Adipocyte (in vitro differentiated cells): ENCODE measurements at regions not wholly inside any gene's neighbourhood (a gene's known extent, or its start where the extent isn't known, plus 50 kb on each side); places are given as distances from the start of the nearest gene placed in this dataset.

Experiments used
- DNase-seq: peaks from one replicate; pipeline ENCODE4 v3.0.0-alpha.2; 2015; ENCODE audit warnings: low read depth
- H3K27me3 ChIP-seq: replicated peaks from 2 replicates; pipeline ENCODE4 v1.7.0; 2013; ENCODE audit warnings: mild to moderate bottlenecking, low read length, moderate library complexity; ENCODE audit not compliant: control insufficient read depth, insufficient read depth
- H3K36me3 ChIP-seq: 2 replicates; pipeline ENCODE4 v1.7.0; 2013; ENCODE audit warnings: low read length, mild to moderate bottlenecking, moderate library complexity; ENCODE audit not compliant: control insufficient read depth, insufficient read depth, severe bottlenecking
- H3K4me1 ChIP-seq: 2 replicates; pipeline ENCODE4 v1.7.0; 2013; ENCODE audit warnings: mild to moderate bottlenecking, low read length, moderate library complexity; ENCODE audit not compliant: control insufficient read depth, insufficient read depth
- H3K4me3 ChIP-seq: 2 replicates; pipeline ENCODE4 v1.7.0; 2013; ENCODE audit warnings: mild to moderate bottlenecking, low read length, moderate library complexity
- H3K9ac ChIP-seq: 2 replicates; pipeline ENCODE4 v1.7.0; 2013; ENCODE audit warnings: mild to moderate bottlenecking, low read length, moderate library complexity
- H3K9me3 ChIP-seq: 2 replicates; pipeline ENCODE4 v1.7.0; 2013; ENCODE audit warnings: mild to moderate bottlenecking, low read length, moderate library complexity; ENCODE audit not compliant: control insufficient read depth

- Histone ChIP-seq H3K9ac (no peak overlapping the region), H3K9me3 (peaks cover 9% of the 10 kb centered on the region), H3K4me1 (no peaks in the 10 kb centered on the region), H3K36me3 (no peaks in the 10 kb centered on the region), H3K27me3 (peaks cover 53% of the 10 kb centered on the region), H3K4me3 (no peak overlapping the region)
- DNase-seq = no peak
Measured at GRCh38 chr16:86151239-86151851, 252.4 kb downstream of the IRF8 start.

DNA sequence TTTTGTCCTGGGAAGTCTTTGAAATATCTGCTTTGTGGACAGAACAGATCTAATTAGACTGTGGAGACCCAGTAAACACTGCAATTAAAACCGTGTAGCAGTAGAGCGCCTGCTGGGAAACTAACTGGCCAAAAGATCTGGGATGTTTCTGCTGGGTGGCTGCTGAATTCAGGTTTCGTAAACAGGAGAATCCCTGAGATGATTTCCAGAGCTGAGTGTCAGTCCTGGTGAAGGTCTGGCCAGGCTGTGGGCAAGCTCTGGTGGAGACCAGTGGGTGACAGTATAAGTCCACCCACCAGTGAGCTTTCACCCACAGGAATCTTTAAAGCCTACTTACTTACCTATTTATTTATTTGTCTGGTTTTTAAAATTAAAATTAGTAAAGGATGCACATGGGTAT is 257.2 kb downstream of the IRF8 start:
- Histone ChIP-seq H3K4me3 (no peak overlapping the region), H3K36me3 (no peaks in the 10 kb centered on the region), H3K4me1 (no peaks in the 10 kb centered on the region), H3K9ac (no peak overlapping the region), H3K27me3 (peaks cover 44% of the 10 kb centered on the region), H3K9me3 (peaks cover 5% of the 10 kb centered on the region)
- no peak for DNase-seq

DNA sequence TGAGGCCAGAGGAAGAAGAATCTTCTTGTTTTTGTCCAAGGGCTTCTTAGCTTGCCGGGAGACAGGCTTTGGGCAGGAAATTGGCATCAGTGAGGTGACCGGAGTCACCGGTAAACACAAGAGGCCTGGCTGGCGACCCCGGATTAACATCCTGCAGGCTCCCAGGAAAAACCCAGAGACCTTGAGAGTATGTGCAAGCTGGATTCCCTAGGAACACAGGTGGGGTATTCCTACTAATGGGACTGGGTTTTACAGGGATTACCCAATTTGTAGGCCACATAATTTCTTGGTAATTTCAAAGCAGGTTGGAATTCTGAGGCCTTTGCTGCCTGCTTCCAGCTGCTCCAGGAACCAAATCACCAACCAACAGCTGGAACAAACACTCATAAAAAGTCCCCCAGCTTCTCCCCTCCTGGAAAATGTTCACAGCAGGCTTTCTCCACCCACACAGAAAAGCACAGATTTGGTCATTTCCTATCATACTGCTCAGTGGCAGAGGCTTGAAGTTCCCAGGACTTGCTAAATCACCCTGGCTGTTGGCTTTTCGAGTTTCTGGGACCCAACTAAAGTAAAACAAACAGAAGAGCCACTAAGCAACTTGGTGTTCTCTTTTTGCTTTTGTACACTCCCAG is 258.8 kb downstream of the IRF8 start:
- Histone ChIP-seq H3K4me3 (no peak overlapping the region), H3K27me3 (peaks cover 29% of the 10 kb centered on the region), H3K9me3 (peaks cover 13% of the 10 kb centered on the region), H3K9ac (no peak overlapping the region), H3K4me1 (no peaks in the 10 kb centered on the region), H3K36me3 (no peaks in the 10 kb centered on the region)
- peak; percentile 17 for DNase-seq

GRCh38 chr16:86158688-86159360 is 259.9 kb downstream of the IRF8 start:
- no peak overlapping the region for H3K4me3 ChIP-seq
- no peaks in the 10 kb centered on the region for H3K4me1 ChIP-seq
- no peaks in the 10 kb centered on the region for H3K36me3 ChIP-seq
- DNase-seq = peak; percentile 22
- H3K9me3 ChIP-seq = peaks cover 16% of the 10 kb centered on the region
- no peak overlapping the region for H3K9ac ChIP-seq
- peaks cover 20% of the 10 kb centered on the region for H3K27me3 ChIP-seq

DNA sequence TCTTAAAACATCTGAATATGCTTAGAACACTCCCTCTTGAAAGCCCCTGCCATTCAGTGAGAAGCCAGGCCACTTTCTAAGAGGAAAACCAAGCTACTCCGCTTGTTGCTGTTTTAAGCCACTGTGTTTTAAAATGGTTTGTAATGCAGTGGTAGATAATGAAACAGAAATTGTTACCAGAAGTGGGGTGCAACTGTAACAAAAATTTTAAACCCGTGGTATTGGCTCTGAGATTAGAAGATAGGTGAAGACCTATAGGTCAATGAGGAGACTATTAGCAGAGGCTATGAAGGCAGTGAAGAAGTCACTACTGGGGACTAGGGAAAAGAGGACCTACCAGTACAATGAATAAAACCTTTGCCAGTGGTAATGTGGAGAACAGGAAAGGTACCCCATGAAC is 266.5 kb downstream of the IRF8 start:
- H3K27me3 ChIP-seq = peaks cover 15% of the 10 kb centered on the region
- no peaks in the 10 kb centered on the region for H3K36me3 ChIP-seq
- no peak for DNase-seq
- no peaks in the 10 kb centered on the region for H3K4me1 ChIP-seq
- peaks cover 53% of the 10 kb centered on the region for H3K9me3 ChIP-seq
- no peak overlapping the region for H3K4me3 ChIP-seq
- no peak overlapping the region for H3K9ac ChIP-seq

DNA sequence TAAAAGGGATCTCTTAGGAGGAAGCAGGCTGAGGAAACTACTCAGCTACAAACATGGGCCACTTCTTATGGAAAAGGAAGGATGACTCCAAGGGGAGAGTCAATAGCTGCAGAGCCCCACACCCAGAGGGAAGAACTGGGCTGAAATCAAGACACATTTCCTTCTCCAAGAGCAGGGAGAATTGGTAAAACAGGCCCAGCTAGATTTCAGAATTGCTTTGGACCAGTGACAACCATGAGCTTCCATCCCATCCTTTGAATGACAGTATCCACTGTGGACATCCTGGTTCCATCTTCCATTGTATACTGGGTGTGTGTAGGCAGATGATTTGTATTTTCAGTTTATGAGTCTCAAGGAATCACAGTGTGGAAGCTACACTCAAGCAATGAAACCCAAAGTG is 267.5 kb downstream of the IRF8 start:
- Histone ChIP-seq H3K9me3 (peaks cover 45% of the 10 kb centered on the region), H3K36me3 (no peaks in the 10 kb centered on the region), H3K4me1 (peaks cover 6% of the 10 kb centered on the region), H3K9ac (no peak overlapping the region), H3K27me3 (peaks cover 15% of the 10 kb centered on the region), H3K4me3 (no peak overlapping the region)
- no peak for DNase-seq

GRCh38 chr16:86167061-86167460 is 268.1 kb downstream of the IRF8 start:
- H3K9ac ChIP-seq = no peak overlapping the region
- H3K36me3 ChIP-seq = no peaks in the 10 kb centered on the region
- peaks cover 15% of the 10 kb centered on the region for H3K27me3 ChIP-seq
- H3K4me3 ChIP-seq = no peak overlapping the region
- peaks cover 6% of the 10 kb centered on the region for H3K4me1 ChIP-seq
- DNase-seq = no peak
- H3K9me3 ChIP-seq = peaks cover 40% of the 10 kb centered on the region

- Histone ChIP-seq H3K36me3 (no peaks in the 10 kb centered on the region), H3K27me3 (peaks cover 30% of the 10 kb centered on the region), H3K9ac (no peak overlapping the region), H3K4me1 (peaks cover 6% of the 10 kb centered on the region), H3K9me3 (peaks cover 18% of the 10 kb centered on the region), H3K4me3 (no peak overlapping the region)
- no peak for DNase-seq
Measured at GRCh38 chr16:86170720-86171119, 271.8 kb downstream of the IRF8 start.

DNA sequence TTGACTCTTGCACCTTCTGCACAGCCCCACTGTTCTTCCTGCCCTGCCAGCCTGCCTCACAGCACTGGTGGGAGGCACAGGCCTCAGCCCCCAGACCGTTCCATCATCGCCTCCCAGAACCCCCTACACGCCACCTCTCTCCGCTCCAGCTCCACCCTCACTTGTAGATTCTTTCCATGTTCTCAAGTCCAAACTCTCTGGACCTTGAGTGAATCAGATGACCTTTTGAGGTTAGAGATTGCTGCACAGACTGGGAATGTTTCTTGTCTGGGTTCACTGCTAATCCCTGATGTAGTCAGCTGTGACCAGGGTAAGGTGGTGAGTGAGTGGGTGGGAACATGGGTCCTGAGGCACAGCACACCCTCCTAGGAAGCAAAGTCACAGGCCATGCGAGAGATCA is 272.4 kb downstream of the IRF8 start:
- Histone ChIP-seq H3K9ac (no peak overlapping the region), H3K27me3 (peaks cover 31% of the 10 kb centered on the region), H3K36me3 (no peaks in the 10 kb centered on the region), H3K9me3 (peaks cover 12% of the 10 kb centered on the region), H3K4me3 (no peak overlapping the region), H3K4me1 (peaks cover 6% of the 10 kb centered on the region)
- DNase-seq = peak; percentile 71

- Histone ChIP-seq H3K4me1 (peaks cover 6% of the 10 kb centered on the region), H3K4me3 (no peak overlapping the region), H3K9me3 (peaks cover 7% of the 10 kb centered on the region), H3K36me3 (no peaks in the 10 kb centered on the region), H3K27me3 (peaks cover 32% of the 10 kb centered on the region), H3K9ac (no peak overlapping the region)
- DNase-seq = no peak
Measured at GRCh38 chr16:86175816-86176215, 276.9 kb downstream of the IRF8 start.

GRCh38 chr16:86176462-86176861 is 277.5 kb downstream of the IRF8 start:
- peaks cover 32% of the 10 kb centered on the region for H3K27me3 ChIP-seq
- H3K4me1 ChIP-seq = no peaks in the 10 kb centered on the region
- H3K9ac ChIP-seq = no peak overlapping the region
- no peak for DNase-seq
- H3K9me3 ChIP-seq = peaks cover 7% of the 10 kb centered on the region
- H3K36me3 ChIP-seq = no peaks in the 10 kb centered on the region
- no peak overlapping the region for H3K4me3 ChIP-seq
